Activated CD4-positive, CD25-positive, alpha-beta regulatory T cell treated with anti-CD3 and anti-CD28 coated beads, Interleukin-2, amount 50 U/mL, for 24 hours (primary cell): ENCODE measurements at regions not wholly inside any gene's neighbourhood (a gene's known extent, or its start where the extent isn't known, plus 50 kb on each side); places are given as distances from the start of the nearest gene placed in this dataset.
"Not testable (repeated sequence)": the region's sequence is repeated elsewhere in the genome, so short reads cannot be mapped to it uniquely, and the experiment has no call there.

ENCODE experiments used
- ATAC-seq, 2 donors: fragments of 150-1000 bp; cut with Tn5 transposase; one replicate each; pipeline ENCODE4 v1.10.0; 2021; ENCODE audit warnings: mild to moderate bottlenecking in 1 of 2, moderate library complexity in 1 of 2

GRCh38 chr13:65275108-65275507 lies 1955.0 kb downstream of the PCDH9 start:
- no peak for ATAC-seq

DNA sequence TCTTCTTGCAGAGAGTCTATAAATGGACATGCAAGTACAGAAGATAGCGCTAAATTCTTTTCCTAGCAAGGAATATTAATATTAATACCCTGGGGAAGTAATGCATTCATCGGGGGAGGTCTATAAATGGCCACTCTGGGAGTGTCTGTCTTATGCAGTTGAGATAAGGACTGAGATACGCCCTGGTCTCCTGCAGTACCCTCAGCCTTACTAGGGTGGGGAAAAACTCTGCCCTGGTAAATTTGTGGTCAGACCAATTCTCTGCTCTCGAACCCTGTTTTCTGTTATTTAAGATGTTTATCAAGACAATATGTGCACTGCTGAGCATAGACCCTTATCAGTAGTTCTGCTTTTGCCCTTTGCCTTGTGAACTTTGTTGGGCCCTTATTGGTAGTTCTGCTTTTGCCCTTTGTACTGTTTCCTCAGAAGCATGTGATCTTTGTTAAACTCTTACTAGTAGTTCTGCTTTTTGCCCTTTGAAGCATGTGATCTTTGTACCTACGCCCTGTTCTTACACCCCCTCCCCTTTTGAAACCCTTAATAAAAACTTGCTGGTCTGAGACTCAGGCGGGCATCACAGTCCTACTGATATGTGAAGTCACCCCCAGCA lies 1956.2 kb downstream of the PCDH9 start:
- not testable (repeated sequence) for ATAC-seq

- no peak for ATAC-seq
Observed at GRCh38 chr13:65268009-65268408, 1962.1 kb downstream of the PCDH9 start.

DNA sequence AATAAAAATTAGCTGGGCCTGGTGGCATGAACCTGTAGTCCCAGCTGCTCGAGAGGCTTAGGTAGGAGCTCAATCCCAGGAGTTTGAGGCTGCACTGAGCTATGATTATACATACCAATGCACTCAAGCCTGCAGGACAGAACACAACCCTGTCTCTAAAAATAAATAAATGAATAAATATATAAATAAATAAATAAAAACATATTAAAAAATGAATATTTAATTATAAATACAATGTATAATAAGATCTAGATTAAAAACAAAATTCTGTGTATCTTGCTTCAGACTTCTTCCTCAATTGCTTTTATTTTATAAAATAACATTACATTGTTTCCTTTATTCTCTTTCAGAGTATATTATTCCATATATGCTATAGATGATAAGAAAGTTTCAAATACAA lies 1964.1 kb downstream of the PCDH9 start:
- no peak for ATAC-seq

- ATAC-seq = no peak
Observed at GRCh38 chr13:65264066-65264465, 1966.1 kb downstream of the PCDH9 start.

DNA sequence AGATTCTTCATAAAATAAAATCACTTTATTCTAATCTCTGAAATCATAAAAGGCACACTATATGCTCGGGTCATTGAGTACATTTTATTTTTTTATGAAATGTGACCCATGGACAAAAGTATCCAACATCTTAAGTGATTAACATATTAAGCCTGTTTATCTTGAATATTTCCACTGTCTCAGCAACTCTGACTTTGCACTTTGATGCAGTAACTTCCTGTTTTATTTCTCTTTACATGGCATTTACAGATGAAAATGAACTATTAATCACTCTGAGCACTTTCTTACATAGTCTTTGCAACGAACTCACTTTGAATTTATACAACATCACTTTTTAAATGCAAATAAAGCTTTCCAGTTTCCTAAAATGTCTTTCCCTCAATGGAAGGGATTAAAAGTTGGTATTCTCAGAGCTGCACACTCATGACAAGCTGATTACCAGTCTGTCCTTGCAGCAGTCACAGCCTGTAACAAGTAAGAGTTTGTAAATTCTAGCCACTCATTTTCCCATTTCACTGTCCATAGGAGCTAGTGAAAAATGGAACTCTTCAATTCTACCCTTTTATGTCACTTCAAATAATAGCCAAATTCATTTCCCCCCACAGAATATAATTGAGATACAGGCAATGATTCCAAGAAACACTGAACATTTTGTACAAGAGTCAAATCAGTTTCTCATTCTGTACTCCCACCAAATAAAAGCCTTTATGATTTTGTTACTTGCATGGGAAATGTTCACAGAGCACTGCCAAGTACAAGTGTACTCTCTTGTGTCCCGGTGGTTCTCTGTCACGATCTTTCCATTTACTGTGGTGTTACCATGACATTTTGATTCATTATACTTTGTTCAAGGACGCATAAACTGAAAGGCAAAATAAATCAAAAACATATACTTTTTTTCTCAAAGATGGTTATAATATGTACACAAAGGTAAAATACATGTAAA lies 1968.9 kb downstream of the PCDH9 start:
- no peak for ATAC-seq

DNA sequence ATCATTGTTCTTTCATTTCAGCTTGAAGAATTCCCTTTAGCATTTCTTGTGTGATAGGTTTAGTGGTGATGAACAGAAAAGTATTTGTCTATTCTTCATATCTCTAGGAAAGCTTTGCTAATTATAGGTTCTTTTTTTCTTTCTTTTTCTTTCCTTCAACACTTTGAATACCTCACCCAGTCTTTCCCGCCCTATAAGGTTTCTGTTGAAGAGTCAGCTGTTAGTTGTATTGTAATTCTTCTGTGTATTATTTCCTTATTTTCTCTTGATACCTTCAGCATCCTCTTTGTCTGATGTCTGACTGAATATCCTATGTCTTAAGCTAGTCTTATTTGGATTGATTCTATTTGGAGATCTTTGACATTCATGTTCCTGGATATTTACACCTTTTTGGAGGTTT lies 1989.4 kb downstream of the PCDH9 start:
- ATAC-seq = no peak

DNA sequence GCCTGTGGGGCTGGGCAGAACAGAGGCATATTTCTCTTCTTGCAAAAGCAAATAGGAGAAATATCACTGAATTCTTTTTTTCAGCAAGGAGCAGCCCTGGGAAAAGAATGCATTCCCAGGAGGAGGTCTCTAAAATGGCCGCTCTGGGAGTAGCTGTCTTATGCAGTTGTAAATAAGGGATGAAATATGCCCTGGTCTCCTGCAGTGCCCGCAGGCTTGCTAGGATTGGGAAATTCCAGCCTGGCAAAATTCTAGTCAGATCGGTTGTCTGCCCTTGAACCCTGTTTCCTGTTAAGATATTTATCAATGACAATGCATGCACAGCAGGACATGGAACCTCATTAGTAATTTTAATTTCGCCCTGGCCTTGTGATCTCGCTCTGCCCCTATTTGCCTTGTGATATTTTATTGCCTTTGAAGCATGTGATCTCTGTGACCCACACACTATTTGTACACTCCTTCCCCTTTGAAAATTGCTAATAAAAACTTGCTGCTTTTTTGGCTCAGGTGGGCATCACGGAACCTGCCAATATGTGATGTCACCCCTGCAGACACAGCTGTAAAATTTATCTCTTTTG lies 1993.2 kb downstream of the PCDH9 start:
- no peak for ATAC-seq

DNA sequence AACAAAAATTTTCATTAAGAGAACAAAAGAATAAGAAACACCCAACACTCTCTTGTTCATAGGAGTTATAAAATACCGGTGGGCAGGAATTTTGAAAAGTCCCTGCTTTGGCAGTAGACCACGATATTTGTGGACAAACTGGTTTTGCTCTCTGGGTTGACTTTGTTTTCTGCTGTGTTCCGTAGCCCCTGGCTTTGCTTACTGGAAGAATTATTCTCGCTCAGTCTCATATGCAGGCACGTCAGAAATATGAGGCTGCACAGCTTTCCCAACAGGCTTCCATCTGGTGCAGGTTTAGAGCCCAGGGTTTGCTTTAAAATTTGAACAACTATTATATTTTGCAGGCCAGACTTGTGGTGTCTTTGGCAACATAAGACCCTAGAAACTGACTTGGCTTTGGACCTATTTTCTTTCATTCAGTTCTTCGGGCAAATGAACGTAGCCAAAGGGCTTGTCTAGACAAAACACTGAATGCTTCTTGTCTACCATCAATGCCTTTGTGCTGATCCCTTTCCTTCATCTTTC lies 2012.6 kb downstream of the PCDH9 start:
- no peak for ATAC-seq

DNA sequence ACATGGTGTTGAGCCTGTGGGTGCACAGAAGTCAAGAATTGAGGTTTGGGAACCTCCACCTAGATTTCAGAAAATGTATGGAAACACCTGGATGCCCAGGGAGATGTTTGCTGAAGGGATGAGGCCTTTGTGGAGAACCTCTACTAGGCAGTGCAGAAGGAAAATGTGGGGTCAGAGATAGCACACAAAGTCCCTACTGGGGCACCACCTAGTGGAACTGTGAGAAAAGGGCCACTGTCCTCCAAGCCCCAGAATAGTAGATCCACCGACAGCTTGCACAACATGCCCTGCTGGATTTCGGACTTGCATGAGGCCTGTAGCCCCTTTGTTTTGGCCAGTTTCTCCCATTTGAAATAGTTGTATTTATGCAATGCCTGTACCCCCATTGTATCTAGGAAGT lies 2027.3 kb downstream of the PCDH9 start:
- not testable (repeated sequence) for ATAC-seq

- no peak for ATAC-seq
Observed at GRCh38 chr13:65188721-65189120, 2041.4 kb downstream of the PCDH9 start.

GRCh38 chr13:65168026-65168425 lies 2062.1 kb downstream of the PCDH9 start:
- no peak for ATAC-seq

DNA sequence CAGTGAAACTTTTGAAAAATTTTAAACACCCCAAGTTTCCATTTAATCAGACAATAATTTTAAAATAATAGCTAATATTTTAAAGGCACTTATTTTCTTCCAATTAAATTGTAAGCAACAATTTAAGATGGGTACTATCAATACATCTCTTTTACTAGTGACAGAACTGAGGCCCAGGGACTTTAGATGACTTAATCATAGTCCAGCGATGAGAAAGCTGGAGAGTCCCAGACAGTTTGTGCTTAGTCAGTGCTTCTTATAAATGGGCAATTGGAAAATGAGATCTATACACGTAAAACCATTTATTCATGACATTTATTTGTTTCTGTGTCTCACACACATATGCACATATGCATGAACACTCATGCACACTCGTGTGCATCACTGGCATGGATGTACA lies 2063.5 kb downstream of the PCDH9 start:
- ATAC-seq = no peak

DNA sequence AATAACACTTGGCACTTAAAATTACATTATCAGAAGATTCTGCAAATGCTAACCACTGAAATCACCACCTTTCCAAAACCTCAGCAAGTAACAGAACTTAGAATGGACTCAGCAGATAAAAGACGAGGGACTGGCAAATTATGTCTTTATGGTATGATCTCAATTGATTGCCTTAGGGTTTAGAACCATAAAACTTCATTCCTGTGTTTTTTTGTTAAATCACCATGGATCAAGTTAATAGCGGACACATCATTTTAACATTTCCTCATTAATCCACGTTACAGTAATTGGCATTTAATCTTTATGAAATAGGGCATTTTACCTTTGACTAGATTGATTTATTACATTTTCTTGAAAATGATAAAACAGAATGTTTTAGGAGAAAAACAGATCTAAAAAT lies 2070.3 kb downstream of the PCDH9 start:
- no peak for ATAC-seq

DNA sequence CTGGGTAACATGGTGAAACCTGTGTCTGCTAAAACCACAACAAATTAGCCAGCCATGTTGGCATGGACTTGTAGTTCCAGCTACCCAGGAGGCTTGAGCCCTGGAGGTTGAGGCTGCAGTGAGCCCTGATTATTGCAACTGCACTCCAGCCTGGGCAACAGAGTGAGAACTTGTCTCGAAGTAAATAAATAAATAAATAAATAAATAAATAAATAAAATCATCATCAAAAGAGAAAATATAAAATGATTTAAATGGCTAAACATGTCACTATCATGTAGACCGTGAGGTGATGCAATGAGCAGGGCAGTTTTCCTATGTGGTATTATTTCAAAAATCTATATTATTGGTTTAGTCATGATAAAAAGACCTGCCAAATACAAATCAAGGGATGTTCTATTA lies 2074.3 kb downstream of the PCDH9 start:
- ATAC-seq = no peak

DNA sequence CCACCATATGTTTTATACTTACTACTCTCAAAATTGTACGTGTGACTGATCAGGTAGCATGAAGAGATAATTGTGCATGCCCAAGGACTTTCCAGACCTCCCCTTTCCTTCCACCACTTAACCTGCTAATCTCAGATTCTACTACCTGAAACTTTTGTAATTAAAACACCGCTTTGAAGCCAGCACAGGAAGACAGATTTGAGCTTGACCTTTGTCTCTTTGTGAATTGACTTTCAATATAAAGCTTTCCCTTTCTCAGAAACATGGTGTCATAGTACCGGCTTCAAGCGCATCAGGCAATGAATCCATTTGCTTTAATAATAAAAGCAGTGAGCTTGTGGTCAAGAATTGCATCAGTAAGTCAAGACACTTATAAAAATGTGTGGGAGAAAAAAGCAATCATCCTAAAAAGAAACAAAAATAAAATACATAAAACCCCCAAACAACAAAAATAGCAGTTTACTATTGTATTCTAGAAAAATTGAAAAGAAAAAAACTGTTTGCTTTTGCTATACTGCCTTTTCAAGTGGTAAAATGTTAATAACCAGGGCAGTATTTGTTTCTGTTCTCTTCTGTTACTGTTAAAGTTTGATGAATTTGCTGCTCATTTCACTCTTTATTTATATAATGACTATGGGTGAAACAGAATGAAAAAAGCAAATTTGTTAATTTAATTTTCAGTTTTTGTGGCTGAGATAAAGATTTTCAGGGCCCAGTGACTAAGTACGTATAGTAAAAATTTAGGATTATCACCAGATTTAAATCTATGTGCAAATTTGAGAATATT lies 2075.3 kb downstream of the PCDH9 start:
- ATAC-seq = no peak

DNA sequence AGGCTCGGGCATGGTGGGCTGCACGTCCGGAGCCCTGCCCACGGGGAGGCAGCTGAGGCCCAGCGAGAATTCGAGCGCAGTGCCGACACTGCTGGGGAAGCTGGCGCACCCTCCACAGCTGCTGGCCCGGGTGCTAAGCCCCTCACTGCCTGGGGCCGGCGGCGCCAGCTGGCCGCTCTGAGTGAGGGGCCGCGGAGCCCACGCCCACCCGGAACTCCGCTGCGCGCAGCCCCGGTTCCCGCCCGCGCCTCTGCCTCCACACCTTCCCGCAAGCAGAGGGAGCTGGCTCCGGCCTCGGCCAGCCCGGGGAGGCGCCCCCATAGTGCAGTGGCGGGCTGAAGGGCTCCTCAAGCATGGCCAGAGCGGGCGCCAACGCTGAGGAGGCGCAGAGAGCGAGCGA lies 2080.4 kb downstream of the PCDH9 start:
- no peak for ATAC-seq

DNA sequence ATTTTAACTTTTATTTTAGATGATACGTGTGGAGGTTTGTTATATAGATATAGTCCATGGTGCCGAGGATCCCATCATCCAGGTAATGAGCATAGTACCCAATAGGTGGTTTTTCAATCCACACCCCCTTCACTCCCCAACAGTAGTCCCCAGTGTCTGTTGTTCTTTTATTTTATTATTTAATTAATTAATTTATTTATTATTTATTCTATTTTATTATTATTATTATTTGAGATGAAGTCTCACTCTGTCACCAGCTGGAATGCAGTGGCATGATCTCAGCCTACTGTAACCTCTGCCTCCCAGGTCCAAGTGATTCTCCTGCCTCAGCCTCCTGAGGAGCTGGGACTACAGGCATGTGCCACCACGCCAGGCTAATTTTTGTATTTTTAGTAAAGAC lies 2086.2 kb downstream of the PCDH9 start:
- no peak for ATAC-seq

DNA sequence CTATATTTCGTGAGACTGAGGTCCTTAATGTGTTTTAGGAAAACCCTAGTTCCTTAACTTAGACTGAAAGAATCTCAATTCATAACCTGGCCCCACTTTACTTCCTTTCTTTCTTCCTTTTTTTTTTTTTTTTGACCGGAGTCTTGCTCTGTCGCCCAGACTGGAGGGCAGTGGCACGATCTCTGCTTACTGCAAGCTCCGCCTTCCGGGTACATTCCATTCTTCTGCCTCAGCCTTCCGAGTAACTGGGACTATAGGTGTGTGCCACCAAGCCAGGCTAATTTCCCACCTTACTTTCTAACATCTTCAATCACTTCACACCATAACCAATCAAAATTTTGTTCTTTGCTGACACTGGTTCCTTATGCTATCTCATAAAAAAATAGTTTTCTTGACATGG lies 2097.0 kb downstream of the PCDH9 start:
- no peak for ATAC-seq

DNA sequence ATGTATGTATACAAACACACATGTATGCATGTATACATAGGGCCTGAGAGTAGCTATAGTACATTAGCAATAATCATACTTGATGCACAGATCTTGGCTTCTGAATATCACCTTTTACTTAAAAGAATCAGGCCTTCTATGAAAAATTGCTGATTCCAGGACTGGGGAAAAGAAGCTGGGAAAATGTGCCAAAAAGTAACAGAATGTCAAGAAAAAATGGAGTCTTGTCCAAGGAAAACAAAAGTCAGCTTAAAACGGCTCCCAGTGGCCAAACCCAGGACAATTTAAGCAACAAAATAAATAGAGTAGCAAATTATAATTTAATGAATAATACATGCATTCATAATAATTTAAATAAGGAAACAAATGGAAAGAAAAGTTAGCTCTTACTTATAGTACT lies 2104.9 kb downstream of the PCDH9 start:
- ATAC-seq = no peak

DNA sequence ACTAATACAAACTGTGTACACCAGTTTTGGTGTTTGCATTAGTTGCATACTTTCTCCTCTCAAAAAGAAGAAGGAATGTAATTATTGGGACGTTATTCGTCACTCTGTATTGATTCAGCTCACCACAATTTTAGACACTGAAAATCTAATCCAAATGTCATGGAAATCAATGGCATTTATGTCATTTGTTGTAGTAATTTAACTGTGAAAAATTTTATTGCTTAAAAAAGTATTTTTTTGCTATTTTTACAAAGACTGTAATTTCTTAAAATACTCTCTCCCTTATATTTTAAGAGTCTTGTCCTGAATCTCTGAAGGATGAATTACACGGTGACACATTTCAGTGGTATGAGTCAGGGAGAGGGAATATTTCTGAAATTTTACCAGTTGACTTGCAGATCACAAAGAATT lies 2117.6 kb downstream of the PCDH9 start:
- no peak for ATAC-seq

GRCh38 chr13:65112123-65112522 lies 2118.0 kb downstream of the PCDH9 start:
- ATAC-seq = no peak

- ATAC-seq = no peak
Observed at GRCh38 chr13:65111223-65111622, 2118.9 kb downstream of the PCDH9 start.
